Sigmoid colon (tissue), 4 donors: ENCODE measurements at regions not wholly inside any gene's neighbourhood (a gene's known extent, or its start where the extent isn't known, plus 50 kb on each side); places are given as distances from the start of the nearest gene placed in this dataset.

Source experiments
- EP300 ChIP-seq, 4 donors: sonication (generic); formaldehyde crosslinking; IDR thresholded peaks; one replicate each; pipeline ENCODE4 v1.6.1; 2017; ENCODE audit warnings: antibody characterized with exemption in 4 of 4
- TF ChIP-seq, protein P1 (sequence below), 4 experiments: fragments of 450-650 bp in 3 of 4; fragments of 200-600 bp in 1 of 4; IDR thresholded peaks; one replicate each; pipeline ENCODE4 v1.5.1; 2016 to 2019; ENCODE audit warnings: antibody characterized with exemption in 4 of 4, mild to moderate bottlenecking in 3 of 4, moderate library complexity in 2 of 4

DNA sequence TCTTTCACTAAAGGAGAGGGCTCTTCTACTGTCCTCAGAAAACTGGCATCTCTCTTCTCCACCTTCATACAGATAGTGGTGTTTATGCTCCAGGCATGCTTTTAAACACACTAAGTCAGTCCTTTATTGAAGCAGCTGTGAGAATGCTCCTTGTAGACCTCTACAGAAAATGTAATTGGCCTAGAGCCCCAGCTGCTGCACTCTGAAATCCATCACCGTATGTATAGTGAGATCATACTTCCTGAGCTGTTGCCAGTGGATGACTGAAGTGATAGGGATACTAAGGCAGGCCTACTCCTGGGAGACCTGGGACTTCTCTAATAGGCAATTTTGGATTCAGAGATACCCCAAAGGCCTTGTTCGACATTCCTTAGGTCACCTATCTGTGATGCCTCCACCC is 535.4 kb downstream of the RPS29 start:
- TF ChIP-seq, protein P1, sequence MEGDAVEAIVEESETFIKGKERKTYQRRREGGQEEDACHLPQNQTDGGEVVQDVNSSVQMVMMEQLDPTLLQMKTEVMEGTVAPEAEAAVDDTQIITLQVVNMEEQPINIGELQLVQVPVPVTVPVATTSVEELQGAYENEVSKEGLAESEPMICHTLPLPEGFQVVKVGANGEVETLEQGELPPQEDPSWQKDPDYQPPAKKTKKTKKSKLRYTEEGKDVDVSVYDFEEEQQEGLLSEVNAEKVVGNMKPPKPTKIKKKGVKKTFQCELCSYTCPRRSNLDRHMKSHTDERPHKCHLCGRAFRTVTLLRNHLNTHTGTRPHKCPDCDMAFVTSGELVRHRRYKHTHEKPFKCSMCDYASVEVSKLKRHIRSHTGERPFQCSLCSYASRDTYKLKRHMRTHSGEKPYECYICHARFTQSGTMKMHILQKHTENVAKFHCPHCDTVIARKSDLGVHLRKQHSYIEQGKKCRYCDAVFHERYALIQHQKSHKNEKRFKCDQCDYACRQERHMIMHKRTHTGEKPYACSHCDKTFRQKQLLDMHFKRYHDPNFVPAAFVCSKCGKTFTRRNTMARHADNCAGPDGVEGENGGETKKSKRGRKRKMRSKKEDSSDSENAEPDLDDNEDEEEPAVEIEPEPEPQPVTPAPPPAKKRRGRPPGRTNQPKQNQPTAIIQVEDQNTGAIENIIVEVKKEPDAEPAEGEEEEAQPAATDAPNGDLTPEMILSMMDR (IDR thresholded peaks at IDR 0.05): no peak
- no peak for TF ChIP-seq EP300 (IDR thresholded peaks at IDR 0.05)
